Stimulated activated CD8-positive, alpha-beta memory T cell treated with anti-CD3 and anti-CD28 coated beads, Interleukin-15, amount 100 ng/mL, for 48 hours (primary cell): ENCODE measurements at regions not wholly inside any gene's neighbourhood (a gene's known extent, or its start where the extent isn't known, plus 50 kb on each side); places are given as distances from the start of the nearest gene placed in this dataset.

ENCODE experiments used
- DNase-seq, 2 donors: peaks; one replicate each; pipeline ENCODE4 v3.0.0-alpha.2; 2020; ENCODE audit warnings: low read depth in 2 of 2

DNA sequence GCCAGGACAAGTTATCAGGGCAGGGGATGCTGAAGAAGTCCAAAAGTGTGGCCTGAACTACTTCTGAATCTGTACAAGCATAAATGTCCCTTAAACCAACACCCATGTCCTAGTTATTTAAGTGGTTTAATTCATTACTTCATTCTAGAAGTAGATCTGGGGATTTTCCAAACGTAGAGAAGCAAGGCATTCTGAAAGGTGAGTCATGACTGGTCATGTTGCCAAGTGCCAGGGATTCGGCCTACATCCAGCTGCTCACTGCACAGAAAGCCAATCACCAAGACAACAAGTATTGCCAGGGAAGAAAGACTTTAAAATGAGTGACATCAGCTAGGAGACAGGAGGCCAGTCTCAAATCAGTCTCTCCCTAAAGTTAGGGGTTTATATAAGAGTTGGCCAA is 396.6 kb downstream of the GABRB3 start:
- DNase-seq, result no peak

DNA sequence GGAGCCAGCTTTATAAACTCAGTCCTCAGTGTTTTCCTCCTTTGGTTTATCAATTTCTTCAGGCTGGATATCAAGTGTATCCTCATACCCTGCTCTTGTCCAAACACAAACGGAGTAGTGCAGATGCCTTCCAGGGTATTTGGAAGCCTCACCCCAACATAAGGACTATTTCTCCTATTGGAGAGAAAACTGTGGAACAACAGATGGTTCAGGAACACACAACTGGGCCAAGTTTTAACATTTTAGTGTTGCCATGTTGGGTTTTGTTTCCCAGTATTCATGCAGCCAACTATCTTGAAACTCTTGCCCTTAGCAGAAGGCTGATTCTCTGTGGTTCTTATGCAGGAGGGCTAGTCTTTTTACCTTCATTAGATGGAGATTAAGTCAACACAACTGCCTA is 398.1 kb downstream of the GABRB3 start:
- DNase-seq, result no peak

DNA sequence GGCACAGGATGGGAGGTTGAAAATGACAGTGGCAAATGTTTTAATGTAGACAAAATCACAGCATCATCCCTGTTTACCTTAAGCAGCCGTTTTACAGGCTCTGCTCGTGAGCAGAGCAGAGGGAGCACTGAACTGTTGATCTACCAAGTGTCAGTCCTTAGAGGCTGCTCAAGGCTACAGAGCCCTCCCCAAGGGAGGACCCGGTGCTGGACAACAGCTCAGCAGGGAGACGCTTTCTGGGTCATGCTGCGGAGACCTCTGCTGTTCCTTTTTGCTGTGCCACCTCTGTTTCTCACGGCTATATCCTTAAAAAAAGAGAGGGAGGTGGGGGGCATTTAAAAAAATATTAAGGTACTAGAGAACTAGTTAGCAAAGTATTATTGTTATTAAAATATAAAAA is 400.2 kb downstream of the GABRB3 start:
- no peak for DNase-seq

DNA sequence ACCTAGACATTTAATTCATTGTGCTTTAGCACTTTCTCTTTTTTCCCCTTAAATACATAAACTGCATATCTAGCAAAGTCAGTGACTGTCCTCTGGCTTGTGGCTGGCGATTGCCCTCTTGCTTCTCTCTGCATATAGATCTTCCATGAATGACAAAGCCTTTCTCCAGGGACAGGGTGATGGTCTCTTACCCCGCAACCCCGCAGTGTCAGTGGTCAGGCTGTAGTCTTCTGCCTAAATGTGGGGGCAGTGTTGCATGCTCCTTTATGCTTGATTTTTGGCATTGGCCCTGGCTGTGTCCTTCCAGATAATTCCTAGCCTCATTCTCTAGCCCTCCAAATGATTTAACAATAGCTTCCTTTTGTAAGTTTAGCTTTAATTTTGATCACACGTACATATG is 407.8 kb downstream of the GABRB3 start:
- no peak for DNase-seq

DNA sequence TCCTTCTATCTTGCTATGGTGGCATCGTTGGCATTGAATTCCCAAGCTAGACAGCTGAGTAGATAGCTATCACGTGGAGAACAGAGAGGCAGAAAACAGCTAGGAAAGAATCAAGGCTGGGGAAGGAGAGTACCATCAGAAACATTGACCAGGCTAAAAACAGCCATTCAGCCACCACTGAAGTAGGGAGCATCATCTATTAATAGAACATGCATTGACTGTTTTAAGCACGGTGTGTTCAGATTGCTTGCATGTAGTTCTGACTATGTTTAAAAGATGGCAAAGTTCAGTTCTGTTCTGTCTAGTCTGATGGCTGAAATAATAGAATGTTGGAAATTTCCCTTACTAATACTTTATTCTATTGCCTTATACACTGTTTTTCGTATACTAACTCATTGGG is 413.0 kb downstream of the GABRB3 start:
- DNase-seq, result no peak

DNA sequence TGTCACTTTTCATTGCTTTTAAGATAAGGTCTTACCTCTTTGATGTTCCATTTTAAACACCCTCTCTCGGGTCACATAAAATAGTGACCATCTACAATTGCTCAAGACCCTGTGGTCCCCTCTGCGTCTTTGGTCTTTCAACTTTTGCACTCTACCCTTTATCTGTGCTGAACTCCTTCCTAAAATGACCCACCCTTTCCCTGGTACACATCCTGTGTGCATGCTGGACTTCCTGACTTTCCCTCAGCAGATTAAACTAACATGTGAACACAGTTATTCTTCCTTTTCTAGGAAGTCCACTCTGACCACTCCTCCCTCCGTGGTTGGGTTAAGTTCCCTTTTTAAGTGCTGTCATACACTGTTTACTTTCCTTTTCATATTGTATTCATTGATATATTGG is 414.2 kb downstream of the GABRB3 start:
- no peak for DNase-seq

DNA sequence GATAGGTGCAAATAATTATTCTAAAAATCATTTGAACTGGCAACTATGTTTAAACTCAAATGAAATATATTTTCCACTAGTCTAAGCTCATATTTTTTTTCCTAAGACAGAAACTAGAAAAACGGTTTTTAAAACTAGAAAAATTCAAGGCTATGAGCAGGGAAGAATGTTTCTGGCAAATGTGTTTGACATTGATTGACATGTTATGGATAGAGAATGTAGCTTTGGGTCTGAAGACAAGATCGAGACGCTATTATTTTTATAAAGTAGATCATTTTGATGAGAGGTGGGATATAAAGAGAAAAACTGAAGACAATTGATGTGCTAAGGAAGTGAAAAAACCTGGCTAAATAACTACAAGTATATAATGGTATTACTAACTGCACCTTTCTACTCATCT is 415.2 kb downstream of the GABRB3 start:
- no peak for DNase-seq

DNA sequence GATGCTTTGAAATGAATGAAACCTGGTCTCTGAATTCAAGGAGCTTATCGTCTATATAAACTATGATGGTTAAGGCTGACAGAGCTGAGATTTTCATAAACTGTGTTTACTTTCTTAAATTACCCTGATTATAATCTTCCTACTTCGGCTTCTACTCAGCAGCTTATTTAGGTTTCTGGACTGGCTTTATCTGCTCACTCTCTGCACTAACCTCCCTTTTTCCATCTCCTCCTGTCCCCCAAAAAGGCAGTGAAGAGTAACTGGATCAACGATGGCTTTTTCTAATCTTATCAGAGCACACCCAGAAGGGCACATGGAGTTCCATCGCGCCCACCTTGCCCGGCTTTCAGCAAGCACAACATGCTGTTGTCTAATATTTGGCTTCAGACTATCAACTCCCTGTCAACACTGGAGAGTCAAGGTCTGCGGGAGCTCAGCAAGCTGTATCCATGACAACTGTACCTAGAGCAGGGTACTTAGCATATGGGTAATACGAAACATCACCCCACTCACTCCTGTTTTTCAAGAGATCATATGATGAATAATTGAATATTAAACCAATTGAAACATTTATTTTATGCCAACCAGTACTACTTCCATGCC is 417.3 kb downstream of the GABRB3 start:
- no peak for DNase-seq

DNA sequence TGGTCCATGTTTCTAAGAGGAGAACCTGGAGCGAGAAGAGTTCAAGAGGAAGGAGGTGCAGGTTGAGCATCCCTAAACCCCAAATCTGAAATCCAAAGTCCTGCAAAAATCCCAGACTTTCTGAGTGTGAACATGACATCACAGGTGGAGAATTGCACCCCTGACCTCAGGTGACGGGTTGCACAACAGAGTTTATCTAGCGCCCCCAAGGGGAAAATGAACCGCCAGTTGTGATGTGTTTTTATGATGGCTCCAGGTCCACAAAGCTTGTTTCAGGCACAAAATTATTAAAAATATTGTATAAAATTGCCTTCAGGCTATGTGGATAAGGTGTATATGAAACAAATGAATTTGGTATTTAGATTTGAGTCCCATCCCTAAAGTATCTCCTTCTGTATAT is 420.0 kb downstream of the GABRB3 start:
- no peak for DNase-seq

DNA sequence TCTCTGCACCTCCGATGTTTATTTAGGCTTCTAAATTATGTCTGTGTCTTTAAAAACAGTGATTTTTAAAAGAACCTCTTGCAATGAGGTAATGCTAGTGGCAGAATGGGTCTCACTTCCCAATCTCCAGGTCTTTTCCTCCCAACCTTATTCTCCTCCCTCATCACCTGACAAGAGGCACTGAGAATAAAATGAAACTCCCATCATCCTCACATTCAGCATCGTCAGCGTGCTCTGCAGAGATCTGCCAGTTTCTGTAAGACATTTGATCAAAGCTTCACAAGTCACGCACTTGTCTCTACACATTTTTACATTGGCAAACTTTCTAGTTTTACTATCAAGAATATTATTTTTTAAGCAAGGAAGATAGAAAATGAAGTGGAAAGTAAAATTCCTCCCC is 420.5 kb downstream of the GABRB3 start:
- no peak for DNase-seq

DNA sequence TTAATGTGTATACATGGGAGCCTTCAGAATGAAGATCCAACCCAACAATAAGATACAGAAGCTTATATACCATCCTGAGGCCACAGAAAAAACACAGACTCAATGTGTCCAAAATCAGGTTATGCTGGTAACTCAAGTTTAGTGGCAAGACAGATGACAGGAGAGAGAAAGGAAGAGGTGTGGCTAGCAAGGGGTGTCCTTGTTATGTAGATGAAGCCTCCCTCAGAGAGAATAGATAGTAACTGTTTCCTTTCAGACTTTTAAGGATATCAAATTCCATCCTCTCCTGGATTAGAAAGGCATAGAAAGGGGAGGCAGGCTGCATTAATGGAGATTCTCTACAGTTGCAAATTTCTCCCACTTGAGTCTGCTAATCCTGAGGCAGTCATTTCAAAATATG is 447.4 kb downstream of the GABRB3 start:
- no peak for DNase-seq

DNA sequence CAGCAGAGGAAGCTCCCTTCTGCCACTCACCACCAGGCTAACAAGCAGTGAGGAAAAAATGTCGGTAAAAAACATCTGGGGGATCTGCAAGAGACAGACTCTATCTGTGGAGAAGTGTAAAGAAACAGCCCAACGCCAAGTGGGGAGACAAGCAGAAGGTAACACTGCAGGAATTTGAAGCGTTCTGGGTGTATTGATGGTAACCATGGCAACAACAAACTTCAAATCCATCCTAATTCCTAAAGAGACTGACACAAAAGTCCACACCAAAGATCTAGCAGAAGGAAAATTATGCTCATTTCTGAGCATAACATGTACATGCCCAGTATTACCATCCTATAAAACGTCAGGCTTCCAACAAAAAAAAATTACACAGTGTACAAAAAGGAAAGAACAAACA is 449.3 kb downstream of the GABRB3 start:
- DNase-seq, result no peak

DNA sequence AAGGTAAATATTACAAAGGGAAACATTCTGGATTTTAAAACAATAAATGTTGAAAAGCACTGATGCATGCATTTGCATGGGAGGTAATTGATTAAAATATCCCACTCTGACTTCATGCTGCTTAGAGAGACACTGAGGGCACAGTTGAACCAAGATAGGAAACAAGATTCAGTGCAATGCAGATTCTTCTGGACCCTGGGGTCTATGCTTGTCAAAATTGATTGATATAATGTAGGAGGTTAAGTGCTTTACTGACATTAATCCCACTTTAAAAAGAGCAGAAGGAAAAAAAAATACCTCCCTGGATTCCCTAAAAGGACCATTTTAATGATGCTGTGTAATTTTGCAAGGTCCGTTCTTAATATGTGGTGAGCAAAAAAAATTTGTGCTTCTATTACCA is 454.2 kb downstream of the GABRB3 start:
- DNase-seq, result no peak

DNA sequence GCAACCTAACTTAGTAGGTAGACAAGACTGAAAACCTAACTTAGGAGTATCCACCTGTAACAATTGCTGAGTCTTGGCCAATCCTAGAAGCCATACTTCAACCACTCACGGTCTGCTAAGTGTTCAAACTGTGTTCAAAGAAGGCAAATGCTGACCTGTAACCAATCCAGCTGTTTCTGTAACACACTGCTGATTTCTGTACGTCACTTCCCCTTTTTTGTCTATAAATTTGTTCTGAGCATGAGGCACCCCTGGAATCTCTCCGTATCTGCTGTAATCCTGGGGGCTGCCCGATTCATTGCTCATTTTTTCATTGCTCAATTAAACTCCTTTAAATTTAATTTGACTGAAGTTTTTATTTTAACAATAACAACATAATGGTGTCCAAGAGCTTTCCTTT is 451.4 kb upstream of the ATP10A start:
- no peak for DNase-seq

DNA sequence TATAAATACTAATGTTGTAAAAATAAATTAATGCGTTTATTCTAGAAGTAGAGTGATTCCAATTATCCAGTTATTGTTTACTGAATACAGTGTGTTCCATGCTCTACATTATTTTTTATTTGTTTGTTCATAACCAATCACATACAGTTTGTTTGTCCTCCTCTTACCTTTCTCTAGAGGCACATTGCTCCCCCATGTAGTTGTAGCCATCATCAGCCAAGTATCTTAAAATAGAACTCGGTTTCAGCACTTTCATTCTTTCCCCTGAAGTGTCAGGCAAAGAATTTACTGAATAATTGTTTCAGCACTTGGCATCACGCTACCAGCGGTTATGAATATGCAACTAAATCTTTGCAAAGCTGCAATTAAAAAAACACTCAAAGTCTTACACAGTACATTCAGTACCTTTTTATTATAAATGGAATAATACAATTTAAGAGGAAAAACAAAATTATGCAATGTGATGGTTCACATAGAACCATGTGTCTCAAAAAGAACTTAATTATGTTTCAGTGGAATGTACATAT is 448.6 kb upstream of the ATP10A start:
- DNase-seq, result no peak

DNA sequence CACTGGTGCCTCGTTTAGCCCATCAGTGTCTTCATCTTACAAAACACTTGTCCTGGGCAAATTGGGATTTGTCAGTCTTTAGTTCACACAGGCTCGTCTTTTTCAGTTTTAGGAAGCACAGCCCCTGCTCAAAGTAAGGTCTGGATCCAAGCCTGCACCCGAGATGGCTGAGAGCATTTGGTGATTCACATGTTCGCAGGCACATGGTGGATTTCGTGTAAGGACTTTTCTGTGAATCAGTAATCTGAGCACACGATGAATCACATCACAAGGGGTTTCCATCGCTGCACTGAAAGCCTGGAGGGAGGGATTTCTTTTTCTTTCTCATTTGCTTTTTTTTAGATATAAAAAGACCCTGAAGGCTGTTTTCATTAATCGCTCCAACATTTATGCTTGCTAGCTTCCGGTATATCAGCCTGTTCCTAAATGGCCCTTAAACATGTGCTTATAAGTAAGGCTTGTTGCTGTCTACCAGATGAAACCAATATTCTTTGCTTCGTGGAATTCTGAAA is 435.6 kb upstream of the ATP10A start:
- no peak for DNase-seq

DNA sequence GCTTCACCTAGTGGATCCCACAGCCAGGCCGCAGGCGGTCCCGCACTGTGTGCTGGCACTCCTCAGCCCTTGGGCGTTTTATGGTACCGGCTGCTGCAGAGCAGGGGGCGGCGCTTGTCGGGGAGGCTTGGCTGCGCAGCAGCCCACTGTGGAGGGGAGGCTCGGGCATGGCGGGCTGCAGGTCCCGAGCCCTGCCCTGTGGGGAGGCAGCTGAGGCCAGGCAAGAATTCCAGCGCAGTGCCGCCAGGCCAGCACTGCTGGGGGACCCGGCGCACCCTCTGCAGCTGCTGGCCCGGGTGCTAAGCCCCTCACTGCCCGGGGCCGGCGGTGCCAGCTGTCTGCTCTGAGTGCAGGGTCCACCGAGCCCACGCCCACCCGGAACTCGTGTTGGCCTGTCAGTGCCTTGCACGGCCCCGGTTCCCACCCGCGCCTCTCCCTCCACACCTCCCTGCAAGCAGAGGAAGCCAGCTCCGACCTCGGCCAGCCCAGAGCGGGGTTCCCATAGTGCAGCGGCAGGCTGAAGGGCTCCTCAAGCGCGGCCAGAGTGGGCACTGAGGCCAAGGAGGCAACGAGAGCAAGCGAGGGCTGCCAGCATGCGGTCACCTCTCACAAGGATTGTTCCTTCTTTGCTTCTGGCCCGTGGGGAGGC is 435.0 kb upstream of the ATP10A start:
- no peak for DNase-seq

DNA sequence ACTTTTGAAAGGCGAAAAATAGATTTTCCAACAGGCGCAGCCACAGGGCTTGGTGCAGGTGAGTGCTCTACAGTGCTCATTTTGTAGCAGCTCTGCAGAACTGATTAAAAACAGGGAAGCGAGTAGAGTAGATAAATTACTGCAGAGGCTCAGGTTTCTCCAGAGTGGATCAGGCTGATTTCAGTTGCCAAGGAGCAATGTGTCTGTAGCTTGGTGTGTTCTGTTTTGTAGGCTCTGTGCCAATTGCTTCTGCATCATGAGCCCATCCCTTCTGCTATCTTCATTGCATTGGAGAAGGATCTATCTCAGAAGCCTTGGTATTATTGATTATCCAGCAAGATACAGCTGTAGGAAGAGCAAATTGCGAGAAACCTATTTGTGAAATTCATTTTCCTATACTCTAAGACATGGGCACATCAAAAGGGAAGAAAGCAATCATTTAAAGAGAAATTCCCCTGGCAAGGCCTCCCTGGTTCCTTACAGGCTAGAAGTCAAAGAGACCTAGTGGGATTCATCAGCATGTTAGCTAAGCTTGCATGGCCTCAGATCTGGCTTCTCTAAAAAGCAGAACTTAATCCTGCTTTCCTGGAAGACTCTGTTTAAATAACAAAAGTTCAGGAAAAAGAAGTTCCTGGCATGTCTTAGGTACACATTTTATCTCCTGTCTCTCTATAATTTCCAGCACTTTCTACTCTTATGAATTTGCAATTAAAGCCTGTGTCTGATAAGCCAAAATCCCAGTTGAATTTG is 432.4 kb upstream of the ATP10A start:
- no peak for DNase-seq

DNA sequence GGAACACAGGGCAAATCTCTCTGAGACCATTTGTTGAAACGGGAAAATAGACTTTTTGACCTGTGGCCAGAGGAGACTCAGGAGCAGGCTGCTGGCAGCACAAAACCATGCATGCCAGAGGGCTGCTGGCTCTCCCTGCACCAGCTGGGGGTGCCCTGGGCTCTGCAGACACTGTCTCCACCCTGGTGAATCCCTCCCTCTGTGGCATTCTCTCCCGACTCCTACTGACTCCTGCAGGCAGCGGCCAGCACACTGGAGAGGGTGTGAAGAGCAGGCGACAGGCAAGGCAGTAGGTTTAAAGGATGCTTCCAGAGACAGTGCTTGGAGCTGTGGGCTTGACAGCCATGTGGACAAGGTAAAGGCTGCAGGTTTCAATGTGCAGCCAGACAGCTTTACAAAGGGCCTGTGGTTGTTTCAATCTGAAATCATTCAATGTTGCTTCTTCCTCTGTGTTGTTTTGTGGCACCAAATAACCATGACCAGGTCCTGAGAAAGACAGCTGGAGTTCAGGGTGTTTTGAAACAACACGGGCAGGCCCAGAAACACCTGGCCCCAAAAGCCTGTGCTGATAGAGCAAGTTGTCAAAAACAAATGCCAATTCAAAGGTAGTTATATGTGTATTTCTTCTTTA is 431.0 kb upstream of the ATP10A start:
- DNase-seq, result no peak

DNA sequence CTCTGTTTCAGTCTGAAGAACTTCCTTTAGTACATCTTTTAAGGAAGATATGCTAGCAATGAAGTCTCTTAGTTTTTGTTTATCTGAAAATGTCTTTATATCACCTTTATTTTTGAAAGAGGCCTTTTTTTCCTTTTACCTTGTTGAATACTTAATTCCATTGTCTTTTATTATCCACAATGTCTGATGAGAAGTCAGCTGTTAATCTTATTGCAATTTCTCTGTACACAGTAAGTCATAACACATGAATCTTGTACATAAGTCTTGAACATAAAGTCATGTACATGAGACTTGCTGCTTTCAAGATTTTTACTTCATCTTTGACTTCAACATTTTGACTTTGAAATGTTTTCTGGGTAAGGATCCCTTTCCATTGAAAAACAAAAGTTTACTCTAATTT is 424.3 kb upstream of the ATP10A start:
- no peak for DNase-seq

DNA sequence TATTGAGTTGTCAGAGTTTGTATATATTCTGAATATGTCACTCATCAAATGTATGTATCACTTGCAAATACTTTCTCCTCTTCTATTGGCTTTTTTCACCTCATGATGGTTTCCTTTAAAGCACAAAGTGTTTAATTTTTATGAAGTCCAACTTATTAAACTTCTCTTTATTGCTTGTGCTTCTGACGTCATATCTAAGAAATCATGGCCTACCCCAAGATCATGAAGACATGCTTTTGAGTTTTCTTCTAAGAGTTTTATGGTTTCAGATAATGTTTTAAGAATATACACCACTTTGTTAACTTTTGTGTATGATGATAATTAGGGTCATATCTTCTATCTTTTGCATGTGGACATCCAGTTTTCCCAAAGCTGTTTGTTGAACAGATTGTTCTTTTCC is 417.2 kb upstream of the ATP10A start:
- DNase-seq, result no peak

DNA sequence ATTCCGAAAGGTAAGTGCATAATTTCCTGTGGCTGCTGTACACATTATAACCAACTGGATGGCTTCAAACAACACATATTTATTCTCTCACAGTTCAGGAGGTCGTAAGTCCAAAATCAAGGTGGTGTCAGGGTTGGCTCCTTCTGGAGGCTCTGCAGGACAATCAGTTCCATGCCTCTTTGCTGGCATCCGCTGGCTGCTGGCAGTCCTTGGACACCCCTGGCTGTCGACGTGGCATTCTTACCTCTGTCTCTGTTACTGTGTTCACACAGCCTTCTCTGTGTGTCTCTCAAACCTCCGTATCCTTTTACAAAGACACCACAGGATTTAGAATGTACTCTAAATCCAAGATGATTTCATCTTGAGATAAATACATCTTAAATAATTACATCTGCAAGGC is 398.8 kb upstream of the ATP10A start:
- DNase-seq, result no peak

DNA sequence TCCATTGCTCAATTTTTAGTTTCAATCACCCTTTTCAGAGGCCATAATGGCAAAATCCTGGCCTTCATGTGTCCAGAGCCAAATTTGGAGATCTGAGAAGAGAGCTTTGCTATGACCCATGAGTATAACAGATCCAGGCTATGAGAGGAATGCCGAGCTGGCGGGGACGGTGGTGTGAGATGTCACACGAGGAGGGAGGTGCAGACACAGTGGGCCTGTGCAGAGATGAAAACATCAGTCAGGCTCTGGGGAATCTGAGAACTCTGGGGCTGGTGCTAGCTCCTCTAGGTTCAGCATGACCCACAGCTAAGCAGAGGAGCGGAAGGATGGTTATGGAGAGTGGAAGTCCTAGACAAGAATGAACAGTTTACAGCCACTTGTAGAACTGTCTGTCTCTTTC is 398.3 kb upstream of the ATP10A start:
- DNase-seq, result no peak
